Liver (tissue), 8 donors: ENCODE measurements at regions not wholly inside any gene's neighbourhood (a gene's known extent, or its start where the extent isn't known, plus 50 kb on each side); places are given as distances from the start of the nearest gene placed in this dataset.

Experiments
- DNase-seq: peaks from one replicate; pipeline ENCODE4 v3.0.0-alpha.2; 2017; ENCODE audit warnings: low spot score
- H3K27ac ChIP-seq, 2 donors: one replicate each; pipeline ENCODE4 v1.7.0; 2013; ENCODE audit warnings: inconsistent platforms in 2 of 2, low read length in 2 of 2, control low read depth in 1 of 2, low read depth in 1 of 2, mild to moderate bottlenecking in 1 of 2
- H3K27me3 ChIP-seq, 4 donors: one replicate each; pipeline versions ENCODE4 v1.6.1 to v1.7.0; 2013; ENCODE audit warnings: low read length in 3 of 4, inconsistent platforms in 1 of 4, mild to moderate bottlenecking in 1 of 4, moderate library complexity in 1 of 4; ENCODE audit not compliant: control insufficient read depth in 4 of 4, insufficient read depth in 4 of 4
- H3K36me3 ChIP-seq, 4 donors: one replicate each; pipeline versions ENCODE4 v1.6.1 to v1.7.0; 2013; ENCODE audit warnings: low read length in 3 of 4, mild to moderate bottlenecking in 3 of 4, low read depth in 1 of 4, moderate library complexity in 1 of 4; ENCODE audit not compliant: control insufficient read depth in 4 of 4, insufficient read depth in 3 of 4
- H3K4me1 ChIP-seq, 4 donors: one replicate each; pipeline versions ENCODE4 v1.6.1 to v1.7.0; 2013; ENCODE audit warnings: low read length in 3 of 4, mild to moderate bottlenecking in 3 of 4, moderate library complexity in 1 of 4; ENCODE audit not compliant: control insufficient read depth in 4 of 4, insufficient read depth in 4 of 4
- H3K4me3 ChIP-seq, 3 donors: one replicate each; pipeline versions ENCODE4 v1.6.1 to v1.7.0; 2013; ENCODE audit warnings: low read length in 3 of 3, control low read depth in 1 of 3, low read depth in 1 of 3, mild to moderate bottlenecking in 1 of 3
- H3K9ac ChIP-seq, 2 donors: one replicate each; pipeline ENCODE4 v1.7.0; 2013; ENCODE audit warnings: low read length in 2 of 2, mild to moderate bottlenecking in 2 of 2, moderate library complexity in 2 of 2, control low read depth in 1 of 2, low read depth in 1 of 2
- H3K9me3 ChIP-seq, 4 donors: one replicate each; pipeline versions ENCODE4 v1.6.1 to v1.7.0; 2013; ENCODE audit warnings: low read length in 3 of 4; ENCODE audit not compliant: control insufficient read depth in 4 of 4
- CTCF ChIP-seq: fragments of 150-350 bp; IDR thresholded peaks from 2 replicates; pipeline ENCODE4 v1.5.1; 2017; ENCODE audit warnings: improper control_type of control experiment, low read depth, low read length; ENCODE audit not compliant: missing input control
- EGR1 ChIP-seq, 2 donors: IDR thresholded peaks; 2 replicates each; pipeline ENCODE4 v1.6.1; 2016 to 2018; ENCODE audit warnings: antibody characterized with exemption in 2 of 2, low read depth in 2 of 2
- FOXA2 ChIP-seq: IDR thresholded peaks from 2 replicates; pipeline ENCODE4 v1.6.1; 2016; ENCODE audit warnings: antibody characterized with exemption
- GABPA ChIP-seq, 2 donors: IDR thresholded peaks in 1 of 2; conservative IDR thresholded peaks in 1 of 2; 2 replicates each; pipeline ENCODE4 v1.6.1; 2016; ENCODE audit warnings: antibody characterized with exemption in 2 of 2, mild to moderate bottlenecking in 1 of 2, moderate library complexity in 1 of 2
- HNF4A ChIP-seq, 2 donors: conservative IDR thresholded peaks; 2 replicates each; pipeline ENCODE4 v1.6.1; 2016; ENCODE audit warnings: antibody characterized with exemption in 2 of 2, mild to moderate bottlenecking in 2 of 2
- HNF4G ChIP-seq: IDR thresholded peaks from 2 replicates; pipeline ENCODE4 v1.6.1; 2016; ENCODE audit warnings: antibody characterized with exemption
- JUND ChIP-seq, 2 donors: IDR thresholded peaks; 2 replicates each; pipeline ENCODE4 v1.6.1; 2016; ENCODE audit warnings: antibody characterized with exemption in 2 of 2
- MAX ChIP-seq: IDR thresholded peaks from 2 replicates; pipeline ENCODE4 v1.6.1; 2016; ENCODE audit warnings: antibody characterized with exemption
- NR2F2 ChIP-seq: IDR thresholded peaks from 2 replicates; pipeline ENCODE4 v1.6.1; 2016; ENCODE audit warnings: antibody characterized with exemption
- RAD21 ChIP-seq, 2 donors: IDR thresholded peaks; 2 replicates each; pipeline ENCODE4 v1.6.1; 2016; ENCODE audit warnings: antibody characterized with exemption in 2 of 2, mild to moderate bottlenecking in 2 of 2
- RXRA ChIP-seq, 2 donors: IDR thresholded peaks; 2 replicates each; pipeline ENCODE4 v1.6.1; 2017 to 2018; ENCODE audit warnings: antibody characterized with exemption in 2 of 2, mild to moderate bottlenecking in 1 of 2
- TAF1 ChIP-seq: conservative IDR thresholded peaks from 2 replicates; pipeline ENCODE4 v1.6.1; 2016; ENCODE audit warnings: antibody characterized with exemption, mild to moderate bottlenecking
- YY1 ChIP-seq: IDR thresholded peaks from 2 replicates; pipeline ENCODE4 v1.6.1; 2016; ENCODE audit warnings: antibody characterized with exemption, mild to moderate bottlenecking
- ZBTB33 ChIP-seq: IDR thresholded peaks from 2 replicates; pipeline ENCODE4 v1.6.1; 2016; ENCODE audit warnings: antibody characterized with exemption
- WGBS: extraction: QIAGEN DNeasy Blood & Tissue Kit; methylation state at CpG from one replicate; pipeline ENCODE4 v1.1.7; 2013; 5-methylcytosine and 5-hydroxymethylcytosine counted together
- donor health status: healthy.
- donor health status: healthy.
- donor health status: healthy.
- donor health status: healthy.
- donor health status: healthy.

- no peak overlapping the region for H3K4me3 ChIP-seq
- TF ChIP-seq EGR1 (IDR thresholded peaks at IDR 0.05; ENCODE audit: low read depth in 2 of 2) (no peak), HNF4A (conservative IDR thresholded peaks at IDR 0.05) (no peak), JUND (IDR thresholded peaks at IDR 0.05) (no peak), RXRA (IDR thresholded peaks at IDR 0.05) (no peak), CTCF (no peak), TAF1 (no peak), NR2F2 (no peak), HNF4G (no peak), MAX (no peak), ZBTB33 (no peak), GABPA (IDR thresholded peaks at IDR 0.05 in 1 of 2, conservative IDR thresholded peaks at IDR 0.05 in 1 of 2) (no peak), FOXA2 (no peak), RAD21 (IDR thresholded peaks at IDR 0.05) (no peak)
- H3K4me1 ChIP-seq = no peaks in the 10 kb centered on the region
- DNase-seq = no peak
- no peak overlapping the region for H3K27ac ChIP-seq
- H3K9me3 ChIP-seq = no peaks in the 10 kb centered on the region
- no peaks in the 10 kb centered on the region for H3K27me3 ChIP-seq
- H3K9ac ChIP-seq = no peak overlapping the region
- WGBS = 30% methylated on average over 2 of the region's 2 CpGs
- H3K36me3 ChIP-seq = no peaks in the 10 kb centered on the region
These were observed 55.5 kb upstream of the TENM3 start for GRCh38 chr4:182187674-182188073.

GRCh38 chr4:182188622-182189021 is 54.6 kb upstream of the TENM3 start:
- DNase-seq = no peak
- 88% methylated on average over 3 of the region's 3 CpGs for WGBS
- no peaks in the 10 kb centered on the region for H3K27me3 ChIP-seq
- no peaks in the 10 kb centered on the region for H3K9me3 ChIP-seq
- no peak overlapping the region for H3K9ac ChIP-seq
- no peaks in the 10 kb centered on the region for H3K36me3 ChIP-seq
- H3K27ac ChIP-seq = no peak overlapping the region
- H3K4me1 ChIP-seq = no peaks in the 10 kb centered on the region
- no peak overlapping the region for H3K4me3 ChIP-seq
- TF ChIP-seq RXRA (IDR thresholded peaks at IDR 0.05) = no peak
- TF ChIP-seq YY1 = no peak
- TF ChIP-seq ZBTB33 = no peak
- TF ChIP-seq GABPA (IDR thresholded peaks at IDR 0.05 in 1 of 2, conservative IDR thresholded peaks at IDR 0.05 in 1 of 2) = no peak
